Panc1 (cell line): ENCODE measurements at regions not wholly inside any gene's neighbourhood (a gene's known extent, or its start where the extent isn't known, plus 50 kb on each side); places are given as distances from the start of the nearest gene placed in this dataset.

ENCODE experiments used
- ATAC-seq: fragments of 200-7000 bp; cut with Tn5 transposase; 2 replicates; pipeline ENCODE4 v1.9.1; 2020; ENCODE audit warnings: mild to moderate bottlenecking, moderate library complexity
- BruUV-seq: library from RNA; stranded (reverse); fragments of 400-500 nt; replicated peaks from 2 replicates; lab custom pipeline; 2021; lab: Mats Ljungman, UMichigan
- CTCF ChIA-PET: fragments of 300-600 bp; sonication (Branson Sonifier 250); formaldehyde crosslinking; loops from one replicate; lab custom pipeline; 2022; ENCODE audit warnings: antibody characterized with exemption; lab: Charles Lee
- POLR2A ChIA-PET: fragments of 300-600 bp; sonication (Branson Sonifier 250); formaldehyde crosslinking; loops from one replicate; lab custom pipeline; 2022; ENCODE audit warnings: antibody characterized with exemption; lab: Charles Lee
- DNase-seq: peaks from one replicate; pipeline ENCODE4 v3.0.0-alpha.2; 2010; ENCODE audit warnings: low read depth, low spot score
- H3K27ac ChIP-seq: 2 replicates; pipeline ENCODE4 v1.5.1; 2011; ENCODE audit warnings: mild to moderate bottlenecking, low read length, inconsistent platforms
- H3K27me3 ChIP-seq: fragments of 200-500 bp; sonication (Bioruptor generic); 2 replicates; pipeline ENCODE4 v1.6.0; 2014; ENCODE audit warnings: low read length, inconsistent platforms; ENCODE audit not compliant: control insufficient read depth, insufficient read depth
- H3K36me3 ChIP-seq: fragments of 200-500 bp; sonication (Bioruptor generic); 2 replicates; pipeline ENCODE4 v1.5.1; 2014; ENCODE audit warnings: inconsistent platforms, mild to moderate bottlenecking, low read length, moderate library complexity; ENCODE audit not compliant: control insufficient read depth, insufficient read depth
- H3K4me1 ChIP-seq: 2 replicates; pipeline ENCODE4 v1.5.1; 2011; ENCODE audit warnings: inconsistent platforms, mild to moderate bottlenecking, low read length, moderate library complexity; ENCODE audit not compliant: control insufficient read depth, insufficient read depth
- H3K4me3 ChIP-seq, 2 experiments: 2 replicates each; pipeline ENCODE4 v1.5.1; 2011 to 2012; ENCODE audit warnings: low read depth in 2 of 2, low read length in 2 of 2, mild to moderate bottlenecking in 2 of 2, inconsistent platforms in 1 of 2, moderate library complexity in 1 of 2
- H3K9me3 ChIP-seq: fragments of 200-500 bp; sonication (Bioruptor generic); 2 replicates; pipeline ENCODE4 v1.5.1; 2014; ENCODE audit warnings: low read depth, mild to moderate bottlenecking, inconsistent platforms, low read length, moderate library complexity; ENCODE audit not compliant: control insufficient read depth, insufficient read depth
- CTCF ChIP-seq: fragments of 450-650 bp; IDR thresholded peaks from 2 replicates; pipeline ENCODE4 v1.5.1; 2017; ENCODE audit warnings: mild to moderate bottlenecking
- POLR2AphosphoS5 ChIP-seq: IDR thresholded peaks from 2 replicates; pipeline ENCODE4 v1.6.1; 2012; ENCODE audit warnings: mild to moderate bottlenecking, low read depth, low read length, moderate library complexity
- REST ChIP-seq, 2 experiments: IDR thresholded peaks; 2 replicates each; pipeline ENCODE4 v1.6.1; 2011 to 2012; ENCODE audit warnings: low read depth in 2 of 2, control low read depth in 1 of 2, low read length in 1 of 2, mild to moderate bottlenecking in 1 of 2, moderate library complexity in 1 of 2; ENCODE audit not compliant: insufficient read depth in 1 of 2
- SIN3A ChIP-seq: IDR thresholded peaks from 2 replicates; pipeline ENCODE4 v1.6.1; 2012; ENCODE audit warnings: low read depth, mild to moderate bottlenecking, low read length, moderate library complexity, borderline replicate concordance; ENCODE audit not compliant: insufficient read depth
- TCF7L2 ChIP-seq: IDR thresholded peaks from 2 replicates; pipeline ENCODE4 v1.6.1; 2011; ENCODE audit warnings: mild to moderate bottlenecking, low read depth, low read length, inconsistent platforms
- in situ Hi-C: cut with HindIII; loops from 2 replicates; pipeline ENCODE4 v1.10.0; 2016; ENCODE audit warnings: low sequenced_read_pairs, low pct_unique_long_range_greater_than_20kb
- intact Hi-C: fragments of 100-400 bp; cut with micrococcal nuclease; formaldehyde crosslinking; loops from one replicate; pipeline ENCODE4 v1.10.0; 2022; ENCODE audit not compliant: unreplicated experiment

GRCh38 chr18:78780719-78781600 lies 198.7 kb upstream of the SALL3 start:
- Histone ChIP-seq H3K27me3 (peaks cover 21% of the 10 kb centered on the region), H3K9me3 (no peaks in the 10 kb centered on the region), H3K4me3 (no peak overlapping the region), H3K27ac (no peak overlapping the region), H3K4me1 (no peaks in the 10 kb centered on the region), H3K36me3 (no peaks in the 10 kb centered on the region)
- ATAC-seq (no peak), DNase-seq (no peak)
- in situ Hi-C loops (no loop called here), intact Hi-C loops (no loop called here)
- POLR2A ChIA-PET, result interaction anchor here (0.6 kb wide), 1 partner anchor 84 kb away, joined by 5 read pairs; no protein-coding TSS in a partner anchor
- CTCF ChIA-PET, result no interaction called here
- no TSS peak for BruUV-seq
- TF ChIP-seq SIN3A, result no peak
- TF ChIP-seq CTCF, result no peak
- no peak for TF ChIP-seq TCF7L2
- TF ChIP-seq REST (IDR thresholded peaks at IDR 0.05; ENCODE audit: insufficient read depth in 1 of 2, low read depth in 2 of 2, low read length in 1 of 2), result no peak

- TF ChIP-seq TCF7L2, result no peak
- TF ChIP-seq REST (IDR thresholded peaks at IDR 0.05; ENCODE audit: insufficient read depth in 1 of 2, low read depth in 2 of 2, low read length in 1 of 2), result no peak
- TF ChIP-seq CTCF, result no peak
- TF ChIP-seq POLR2AphosphoS5, result no peak
- TF ChIP-seq SIN3A, result no peak
- Histone ChIP-seq H3K4me3 (no peak overlapping the region), H3K27ac (no peak overlapping the region), H3K27me3 (peaks cover 24% of the 10 kb centered on the region), H3K9me3 (no peaks in the 10 kb centered on the region), H3K36me3 (no peaks in the 10 kb centered on the region), H3K4me1 (no peaks in the 10 kb centered on the region)
- intact Hi-C loops (no loop called here), in situ Hi-C loops (no loop called here)
- BruUV-seq, result no TSS peak
- DNase-seq, result no peak
- CTCF ChIA-PET, result no interaction called here
- no peak for ATAC-seq
- POLR2A ChIA-PET, result no interaction called here
These were observed 198.0 kb upstream of the SALL3 start for GRCh38 chr18:78781601-78781960.
